ENCODE measurements at regions not wholly inside any gene's neighbourhood (a gene's known extent, or its start where the extent isn't known, plus 50 kb on each side); places are given as distances from the start of the nearest gene placed in this dataset.

DNA sequence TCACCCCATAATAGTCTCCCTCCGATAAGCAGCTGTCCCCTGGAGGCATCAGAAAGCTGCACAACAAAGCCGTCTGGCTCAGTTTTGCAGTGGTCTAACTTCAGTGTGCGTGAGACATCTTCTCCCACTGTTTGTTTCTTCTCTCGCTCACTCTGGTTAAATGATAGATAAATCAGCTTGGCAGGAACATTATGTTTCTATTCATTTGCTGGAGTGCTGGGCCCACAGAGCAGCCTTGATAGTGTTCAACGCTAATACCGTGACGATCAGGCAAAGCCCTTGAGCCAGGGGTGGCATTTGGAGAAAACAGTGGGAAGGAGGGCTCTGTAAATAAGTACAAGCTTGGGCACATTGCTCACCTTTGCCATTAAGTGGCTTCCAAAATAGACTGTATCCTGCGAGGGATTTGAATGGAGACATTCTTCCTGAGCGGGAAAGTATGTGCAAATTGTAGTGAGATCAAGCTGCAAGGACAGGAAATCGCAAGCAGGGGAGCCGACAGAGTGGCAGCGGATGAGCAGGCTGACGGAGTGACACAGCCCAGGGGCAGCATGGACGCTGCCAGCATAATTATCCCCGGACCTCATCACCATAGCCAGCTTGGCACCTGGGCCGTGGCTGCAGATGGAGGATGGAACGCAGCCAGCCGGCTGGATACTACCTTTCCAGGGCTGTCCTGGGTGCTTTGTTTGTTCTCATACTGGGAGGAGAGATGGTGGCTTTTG is 256.8 kb upstream of the FZD8 start:
- no peak for TF ChIP-seq EP300 (IDR thresholded peaks at IDR 0.05; ENCODE audit: borderline replicate concordance)
- TF ChIP-seq TAF1 (IDR thresholded peaks at IDR 0.05; ENCODE audit: low read depth), result no peak
- no peak for TF ChIP-seq NFIC (IDR thresholded peaks at IDR 0.05)
- no peak for TF ChIP-seq CEBPB (IDR thresholded peaks at IDR 0.05)
- no peak for TF ChIP-seq CREB1 (IDR thresholded peaks at IDR 0.05; ENCODE audit: low read depth)
- no peak for TF ChIP-seq TCF12 (IDR thresholded peaks at IDR 0.05; ENCODE audit: low read depth)
- no peak for TF ChIP-seq TEAD4 (IDR thresholded peaks at IDR 0.05)
- TF ChIP-seq RAD21 (IDR thresholded peaks at IDR 0.05; ENCODE audit: low read depth), result no peak
- TF ChIP-seq USF1 (IDR thresholded peaks at IDR 0.05), result no peak
- TF ChIP-seq, protein P1, sequence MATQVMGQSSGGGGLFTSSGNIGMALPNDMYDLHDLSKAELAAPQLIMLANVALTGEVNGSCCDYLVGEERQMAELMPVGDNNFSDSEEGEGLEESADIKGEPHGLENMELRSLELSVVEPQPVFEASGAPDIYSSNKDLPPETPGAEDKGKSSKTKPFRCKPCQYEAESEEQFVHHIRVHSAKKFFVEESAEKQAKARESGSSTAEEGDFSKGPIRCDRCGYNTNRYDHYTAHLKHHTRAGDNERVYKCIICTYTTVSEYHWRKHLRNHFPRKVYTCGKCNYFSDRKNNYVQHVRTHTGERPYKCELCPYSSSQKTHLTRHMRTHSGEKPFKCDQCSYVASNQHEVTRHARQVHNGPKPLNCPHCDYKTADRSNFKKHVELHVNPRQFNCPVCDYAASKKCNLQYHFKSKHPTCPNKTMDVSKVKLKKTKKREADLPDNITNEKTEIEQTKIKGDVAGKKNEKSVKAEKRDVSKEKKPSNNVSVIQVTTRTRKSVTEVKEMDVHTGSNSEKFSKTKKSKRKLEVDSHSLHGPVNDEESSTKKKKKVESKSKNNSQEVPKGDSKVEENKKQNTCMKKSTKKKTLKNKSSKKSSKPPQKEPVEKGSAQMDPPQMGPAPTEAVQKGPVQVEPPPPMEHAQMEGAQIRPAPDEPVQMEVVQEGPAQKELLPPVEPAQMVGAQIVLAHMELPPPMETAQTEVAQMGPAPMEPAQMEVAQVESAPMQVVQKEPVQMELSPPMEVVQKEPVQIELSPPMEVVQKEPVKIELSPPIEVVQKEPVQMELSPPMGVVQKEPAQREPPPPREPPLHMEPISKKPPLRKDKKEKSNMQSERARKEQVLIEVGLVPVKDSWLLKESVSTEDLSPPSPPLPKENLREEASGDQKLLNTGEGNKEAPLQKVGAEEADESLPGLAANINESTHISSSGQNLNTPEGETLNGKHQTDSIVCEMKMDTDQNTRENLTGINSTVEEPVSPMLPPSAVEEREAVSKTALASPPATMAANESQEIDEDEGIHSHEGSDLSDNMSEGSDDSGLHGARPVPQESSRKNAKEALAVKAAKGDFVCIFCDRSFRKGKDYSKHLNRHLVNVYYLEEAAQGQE (IDR thresholded peaks at IDR 0.05; ENCODE audit: low read depth), result no peak
- TF ChIP-seq MAX (IDR thresholded peaks at IDR 0.05), result no peak
- TF ChIP-seq ZBTB7A (IDR thresholded peaks at IDR 0.05; ENCODE audit: low read depth), result no peak
- no peak for TF ChIP-seq YY1 (IDR thresholded peaks at IDR 0.05; ENCODE audit: low read depth)
- no peak for TF ChIP-seq EGR1 (IDR thresholded peaks at IDR 0.05)
- no peak for TF ChIP-seq FOXM1 (IDR thresholded peaks at IDR 0.05; ENCODE audit: borderline replicate concordance, low read depth)

DNA sequence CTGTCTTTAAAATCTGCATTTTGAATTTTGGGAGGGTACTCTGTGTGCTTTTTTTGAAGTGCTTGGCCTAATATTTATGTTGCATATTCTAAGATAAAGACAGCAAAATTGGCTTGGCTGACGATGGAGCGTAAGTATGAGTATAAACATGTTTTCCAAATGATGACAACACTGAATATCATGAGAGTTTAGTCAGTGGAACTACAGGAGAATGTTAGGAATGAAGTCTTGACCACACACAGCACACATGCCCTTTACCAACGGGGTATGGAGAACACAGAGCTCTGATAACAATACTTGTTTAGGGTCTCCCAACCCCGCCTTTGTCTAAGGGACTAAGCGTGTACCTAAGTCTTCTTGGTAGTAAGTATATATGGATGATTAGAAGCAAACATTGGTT is 253.9 kb upstream of the FZD8 start:
- TF ChIP-seq TEAD4 (IDR thresholded peaks at IDR 0.05) (no peak), EGR1 (IDR thresholded peaks at IDR 0.05) (no peak), TCF12 (IDR thresholded peaks at IDR 0.05; ENCODE audit: low read depth) (no peak), CEBPB (IDR thresholded peaks at IDR 0.05) (no peak), MAX (IDR thresholded peaks at IDR 0.05) (no peak), TAF1 (IDR thresholded peaks at IDR 0.05; ENCODE audit: low read depth) (no peak), ZBTB7A (IDR thresholded peaks at IDR 0.05; ENCODE audit: low read depth) (no peak), CREB1 (IDR thresholded peaks at IDR 0.05; ENCODE audit: low read depth) (no peak), RAD21 (IDR thresholded peaks at IDR 0.05; ENCODE audit: low read depth) (no peak), USF1 (IDR thresholded peaks at IDR 0.05) (no peak), EP300 (IDR thresholded peaks at IDR 0.05; ENCODE audit: borderline replicate concordance) (no peak)
- TF ChIP-seq, protein P1 (IDR thresholded peaks at IDR 0.05; ENCODE audit: low read depth), result no peak

GRCh38 chr10:35895331-35895730 is 253.2 kb upstream of the FZD8 start:
- TF ChIP-seq, protein P1 (IDR thresholded peaks at IDR 0.05; ENCODE audit: low read depth), result no peak

DNA sequence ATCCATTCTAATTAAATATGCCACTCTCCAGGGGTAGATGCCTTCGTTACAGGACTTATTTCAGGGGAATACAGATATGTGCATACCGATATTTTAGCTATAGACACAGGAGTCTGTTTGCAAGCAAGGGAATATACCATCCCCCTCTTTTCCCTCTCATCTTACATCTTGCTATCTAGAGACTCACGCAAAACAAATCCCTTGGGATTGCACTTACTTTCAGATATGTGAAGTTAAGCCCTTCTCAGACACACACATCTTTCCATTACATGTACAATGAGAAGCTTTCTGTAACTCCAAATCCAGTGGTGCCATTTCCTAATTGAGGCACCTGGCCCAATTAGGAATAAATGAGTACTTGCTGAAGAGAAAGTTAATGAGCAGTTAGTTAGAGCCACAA is 250.4 kb upstream of the FZD8 start:
- TF ChIP-seq USF1 (IDR thresholded peaks at IDR 0.05) (no peak), EP300 (IDR thresholded peaks at IDR 0.05; ENCODE audit: borderline replicate concordance) (no peak), TAF1 (IDR thresholded peaks at IDR 0.05; ENCODE audit: low read depth) (no peak), ZBTB7A (IDR thresholded peaks at IDR 0.05; ENCODE audit: low read depth) (no peak)
